Calu3 (cell line): ENCODE measurements at regions not wholly inside any gene's neighbourhood (a gene's known extent, or its start where the extent isn't known, plus 50 kb on each side); places are given as distances from the start of the nearest gene placed in this dataset.

Experiments
- BruUV-seq: library from RNA; stranded (reverse); fragments of 400-500 nt; replicated peaks from 2 replicates; lab custom pipeline; 2021; lab: Mats Ljungman, UMichigan
- CTCF ChIA-PET: fragments of 300-600 bp; sonication (Branson Sonifier 250); formaldehyde crosslinking; loops from one replicate; lab custom pipeline; 2022; ENCODE audit warnings: antibody characterized with exemption; lab: Charles Lee
- DNase-seq: peaks from one replicate; pipeline ENCODE4 v3.0.0; 2022
- H3K27ac Mint-ChIP-seq: one replicate; pipeline ENCODE4 v1.8.0; 2022; ENCODE audit warnings: mixed read lengths; ENCODE audit not compliant: unreplicated experiment
- H3K27me3 Mint-ChIP-seq: one replicate; pipeline ENCODE4 v1.8.0; 2022; ENCODE audit warnings: mixed read lengths; ENCODE audit not compliant: unreplicated experiment
- H3K36me3 Mint-ChIP-seq: one replicate; pipeline ENCODE4 v1.8.0; 2022; ENCODE audit warnings: mild to moderate bottlenecking, moderate library complexity, mixed read lengths; ENCODE audit not compliant: insufficient read depth, unreplicated experiment
- H3K4me1 Mint-ChIP-seq: one replicate; pipeline ENCODE4 v1.8.0; 2022; ENCODE audit warnings: mild to moderate bottlenecking, low read depth, mixed read lengths; ENCODE audit not compliant: unreplicated experiment
- H3K4me3 Mint-ChIP-seq: one replicate; pipeline ENCODE4 v1.8.0; 2022; ENCODE audit warnings: mild to moderate bottlenecking, low read depth, moderate library complexity, mixed read lengths; ENCODE audit not compliant: unreplicated experiment
- H3K9me3 Mint-ChIP-seq: one replicate; pipeline ENCODE4 v1.8.0; 2022; ENCODE audit warnings: low read depth, mixed read lengths; ENCODE audit not compliant: unreplicated experiment
- intact Hi-C: fragments of 100-400 bp; cut with micrococcal nuclease; formaldehyde crosslinking; loops from one replicate; pipeline ENCODE4 v1.10.0; 2022; ENCODE audit not compliant: unreplicated experiment
- TF ChIP-seq, protein P1 (sequence below): fragments of 200-600 bp; IDR thresholded peaks from one replicate; pipeline ENCODE4 v1.8.0; 2022; ENCODE audit warnings: antibody characterized with exemption; ENCODE audit not compliant: unreplicated experiment

DNA sequence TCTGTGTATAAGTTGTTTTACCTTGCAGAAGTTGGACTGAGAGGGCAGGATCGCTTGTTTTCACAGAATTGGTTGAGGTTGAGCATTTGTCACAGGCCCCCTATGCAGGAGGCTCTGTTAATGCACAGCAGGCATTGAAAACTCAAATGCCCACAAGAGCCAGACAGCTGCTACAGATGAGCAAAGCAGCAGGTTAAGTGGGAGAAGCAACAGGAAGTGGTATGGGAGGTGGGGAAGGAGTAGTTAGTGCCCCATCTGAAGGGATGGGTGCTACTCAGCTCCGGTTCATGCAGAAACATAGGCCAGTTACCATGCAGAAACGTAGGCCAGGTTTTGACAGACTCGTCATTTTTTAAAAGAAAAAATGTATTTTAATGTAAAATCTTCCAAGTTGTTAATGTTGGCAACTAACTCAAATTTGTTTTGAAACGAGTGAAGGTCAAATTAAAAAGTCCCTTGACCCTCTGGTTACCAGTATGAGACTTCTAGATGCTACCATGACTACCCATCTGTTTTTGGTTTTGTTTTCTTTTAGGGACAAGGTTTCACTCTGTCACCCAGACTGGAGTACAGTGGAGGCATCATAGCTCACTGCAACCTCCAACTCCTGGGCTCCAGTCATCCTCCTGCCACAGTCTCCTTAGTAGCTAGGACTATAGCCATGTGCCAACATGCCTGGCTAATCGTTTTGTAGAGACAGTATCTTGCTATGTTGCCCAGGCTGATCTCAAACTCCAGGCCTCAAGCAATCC, 84.7 kb upstream of the FRMD6 start:
- H3K36me3 Mint-ChIP-seq: no peaks in the 10 kb centered on the region
- DNase-seq: no peak
- TF ChIP-seq, protein P1, sequence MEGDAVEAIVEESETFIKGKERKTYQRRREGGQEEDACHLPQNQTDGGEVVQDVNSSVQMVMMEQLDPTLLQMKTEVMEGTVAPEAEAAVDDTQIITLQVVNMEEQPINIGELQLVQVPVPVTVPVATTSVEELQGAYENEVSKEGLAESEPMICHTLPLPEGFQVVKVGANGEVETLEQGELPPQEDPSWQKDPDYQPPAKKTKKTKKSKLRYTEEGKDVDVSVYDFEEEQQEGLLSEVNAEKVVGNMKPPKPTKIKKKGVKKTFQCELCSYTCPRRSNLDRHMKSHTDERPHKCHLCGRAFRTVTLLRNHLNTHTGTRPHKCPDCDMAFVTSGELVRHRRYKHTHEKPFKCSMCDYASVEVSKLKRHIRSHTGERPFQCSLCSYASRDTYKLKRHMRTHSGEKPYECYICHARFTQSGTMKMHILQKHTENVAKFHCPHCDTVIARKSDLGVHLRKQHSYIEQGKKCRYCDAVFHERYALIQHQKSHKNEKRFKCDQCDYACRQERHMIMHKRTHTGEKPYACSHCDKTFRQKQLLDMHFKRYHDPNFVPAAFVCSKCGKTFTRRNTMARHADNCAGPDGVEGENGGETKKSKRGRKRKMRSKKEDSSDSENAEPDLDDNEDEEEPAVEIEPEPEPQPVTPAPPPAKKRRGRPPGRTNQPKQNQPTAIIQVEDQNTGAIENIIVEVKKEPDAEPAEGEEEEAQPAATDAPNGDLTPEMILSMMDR: no peak
- H3K27me3 Mint-ChIP-seq: no peaks in the 10 kb centered on the region
- no peak overlapping the region for H3K27ac Mint-ChIP-seq
- H3K9me3 Mint-ChIP-seq: no peaks in the 10 kb centered on the region
- H3K4me1 Mint-ChIP-seq: no peaks in the 10 kb centered on the region
- intact Hi-C loops: no loop called here
- CTCF ChIA-PET: interaction anchor here (0.7 kb wide), 1 partner anchor 17 kb away, joined by 3 read pairs; no protein-coding TSS in a partner anchor
- no peak overlapping the region for H3K4me3 Mint-ChIP-seq
- BruUV-seq: no TSS peak

DNA sequence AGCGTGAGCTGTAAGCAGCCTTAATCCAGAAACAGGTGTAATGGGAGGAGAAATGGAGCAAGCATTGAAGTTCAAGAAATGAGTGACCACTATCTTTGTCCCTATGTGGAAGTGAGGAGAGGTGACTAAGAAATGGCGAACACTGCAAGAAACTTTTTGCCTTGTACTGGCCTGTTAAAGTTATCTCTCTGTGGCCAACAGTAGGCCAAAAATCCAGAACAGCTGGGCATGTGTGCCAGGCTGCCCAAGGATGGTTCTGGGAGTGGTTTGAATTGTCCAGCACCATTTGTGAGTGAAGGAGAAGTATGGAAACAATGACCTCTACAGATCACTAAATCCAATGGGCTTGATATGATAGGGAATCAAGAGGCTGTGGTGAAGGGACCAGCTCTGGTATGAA, 83.3 kb upstream of the FRMD6 start:
- H3K9me3 Mint-ChIP-seq: no peaks in the 10 kb centered on the region
- H3K27me3 Mint-ChIP-seq: no peaks in the 10 kb centered on the region
- TF ChIP-seq, protein P1: no peak
- BruUV-seq: no TSS peak
- CTCF ChIA-PET: interaction anchor here (0.7 kb wide), 1 partner anchor 393 kb away, joined by 3 read pairs; no protein-coding TSS in a partner anchor
- H3K4me3 Mint-ChIP-seq: no peak overlapping the region
- H3K27ac Mint-ChIP-seq: no peak overlapping the region
- no peaks in the 10 kb centered on the region for H3K4me1 Mint-ChIP-seq
- intact Hi-C loops: no loop called here
- DNase-seq: no peak
- no peaks in the 10 kb centered on the region for H3K36me3 Mint-ChIP-seq

DNA sequence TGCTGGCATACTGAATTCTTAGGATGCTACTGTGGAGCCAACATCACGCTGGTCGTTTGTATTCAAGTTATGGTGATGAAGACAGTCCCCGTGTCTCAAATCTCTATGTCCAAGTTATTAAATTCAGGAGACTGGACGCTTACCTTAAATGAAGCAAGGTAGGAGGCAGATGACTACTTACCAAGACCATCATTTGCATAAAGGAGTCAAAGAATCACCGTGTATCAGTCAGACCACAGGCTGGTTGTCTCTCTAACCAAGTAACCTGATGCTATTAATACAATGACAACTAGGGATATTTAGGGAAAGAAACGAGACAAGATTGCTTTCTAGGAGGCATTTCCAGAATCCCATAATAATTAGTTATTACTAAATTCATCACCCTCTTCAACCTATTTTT, 78.1 kb upstream of the FRMD6 start:
- Mint-ChIP-seq H3K36me3 (no peaks in the 10 kb centered on the region), H3K9me3 (no peaks in the 10 kb centered on the region), H3K27ac (no peak overlapping the region), H3K4me1 (peaks cover 25% of the 10 kb centered on the region), H3K4me3 (no peak overlapping the region), H3K27me3 (no peaks in the 10 kb centered on the region)
- DNase-seq: no peak
- intact Hi-C loops: no loop called here
- CTCF ChIA-PET: no interaction called here
- no TSS peak for BruUV-seq
- TF ChIP-seq, protein P1: no peak

DNA sequence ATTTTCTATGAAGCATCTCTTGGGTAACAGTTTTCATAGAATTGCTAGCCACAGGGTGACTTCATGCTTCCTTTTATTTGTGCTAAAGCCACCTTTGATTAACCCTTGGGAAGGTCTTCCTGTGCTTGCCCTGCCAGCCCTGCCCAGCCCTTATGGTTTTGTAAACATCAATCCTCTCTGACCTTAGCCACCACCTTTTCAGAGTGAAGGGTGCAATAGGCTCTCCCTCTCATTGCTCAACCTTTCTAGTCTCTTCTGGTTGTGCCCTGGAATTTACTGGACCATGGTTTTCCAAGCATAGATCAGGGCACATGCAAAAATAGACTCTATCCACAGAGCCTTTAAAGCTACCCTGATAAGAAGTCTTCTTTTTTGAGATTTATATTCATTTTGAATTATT, 77.7 kb upstream of the FRMD6 start:
- Mint-ChIP-seq H3K4me3 (no peak overlapping the region), H3K36me3 (no peaks in the 10 kb centered on the region), H3K9me3 (no peaks in the 10 kb centered on the region), H3K27ac (no peak overlapping the region), H3K4me1 (peaks cover 25% of the 10 kb centered on the region), H3K27me3 (no peaks in the 10 kb centered on the region)
- DNase-seq: no peak
- CTCF ChIA-PET: no interaction called here
- no TSS peak for BruUV-seq
- intact Hi-C loops: no loop called here
- TF ChIP-seq, protein P1: no peak
